GM19023 (cell line): ENCODE measurements at regions not wholly inside any gene's neighbourhood (a gene's known extent, or its start where the extent isn't known, plus 50 kb on each side); places are given as distances from the start of the nearest gene placed in this dataset.

Experiments
- ATAC-seq: cut with Tn5 transposase; IDR thresholded peaks from one replicate; pipeline ENCODE4 v1.9.1; 2021; ENCODE audit warnings: mild to moderate bottlenecking, moderate library complexity; ENCODE audit not compliant: unreplicated experiment

GRCh38 chr2:16117791-16118610 is 177.7 kb downstream of the MYCN start:
- no peak for ATAC-seq

- no peak for ATAC-seq
These were observed 176.8 kb downstream of the MYCN start for GRCh38 chr2:16117021-16117700.

DNA sequence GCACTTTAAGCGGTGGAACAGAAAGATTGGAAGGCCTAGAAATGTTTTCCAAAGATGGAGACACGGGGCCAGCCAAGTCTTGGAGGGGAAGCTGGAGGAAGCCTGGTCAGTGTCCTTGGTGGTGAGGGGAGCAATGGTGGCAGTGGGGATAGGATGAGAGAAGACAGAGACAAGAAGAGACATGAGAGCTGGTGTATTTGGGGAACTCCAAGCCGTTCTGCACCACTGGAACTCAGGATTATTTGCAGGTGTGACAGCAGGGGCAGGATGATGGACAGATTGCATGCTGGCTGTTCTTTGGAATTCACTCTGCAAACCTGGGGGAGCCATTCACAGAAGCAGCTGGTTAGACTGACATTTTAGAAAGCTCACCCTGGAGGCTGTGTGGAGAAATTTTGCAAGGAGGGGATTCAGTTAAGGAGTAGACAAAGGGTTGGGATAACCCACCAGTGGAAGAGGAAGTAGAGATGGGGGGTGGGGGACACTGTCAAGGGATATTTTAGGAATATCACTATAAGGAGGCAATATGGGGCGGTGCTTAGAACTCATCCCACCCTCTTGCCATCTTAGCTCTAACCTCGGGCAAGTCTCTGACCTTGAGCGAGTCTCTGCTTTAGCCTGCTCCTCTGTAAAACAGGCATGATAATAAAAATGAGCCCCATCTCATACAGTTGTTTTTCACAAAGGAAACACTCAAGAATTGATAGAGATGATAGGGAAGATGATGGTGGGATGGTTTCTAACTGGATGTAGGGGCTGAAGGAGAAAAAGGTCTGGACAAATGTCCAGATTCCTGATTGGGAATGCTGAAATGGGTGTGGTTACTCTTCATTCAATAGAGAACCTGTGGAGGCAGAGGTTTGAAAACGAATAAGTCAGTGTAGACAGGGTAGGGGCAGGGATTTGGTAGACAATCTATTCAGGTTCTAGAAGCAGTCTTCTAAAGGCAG is 175.8 kb downstream of the MYCN start:
- no peak for ATAC-seq

DNA sequence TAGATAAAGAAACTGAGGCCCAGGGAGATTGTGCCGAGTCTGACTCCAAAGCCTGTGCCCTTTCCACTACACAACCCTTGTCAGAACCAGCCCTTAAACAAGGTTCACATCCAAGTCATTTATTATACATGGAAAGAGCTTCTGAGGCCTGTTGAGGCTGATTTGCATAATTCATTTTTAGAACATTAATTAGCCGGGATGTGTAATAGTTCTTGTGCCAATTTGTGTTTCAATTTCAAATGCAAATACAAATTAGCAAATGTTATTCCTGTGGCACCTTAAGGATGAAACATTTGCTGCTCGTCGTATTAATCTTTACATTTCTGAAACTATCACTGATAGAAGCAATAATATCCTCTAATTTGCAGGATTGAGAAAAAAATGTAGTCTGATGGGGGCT is 174.9 kb downstream of the MYCN start:
- no peak for ATAC-seq

DNA sequence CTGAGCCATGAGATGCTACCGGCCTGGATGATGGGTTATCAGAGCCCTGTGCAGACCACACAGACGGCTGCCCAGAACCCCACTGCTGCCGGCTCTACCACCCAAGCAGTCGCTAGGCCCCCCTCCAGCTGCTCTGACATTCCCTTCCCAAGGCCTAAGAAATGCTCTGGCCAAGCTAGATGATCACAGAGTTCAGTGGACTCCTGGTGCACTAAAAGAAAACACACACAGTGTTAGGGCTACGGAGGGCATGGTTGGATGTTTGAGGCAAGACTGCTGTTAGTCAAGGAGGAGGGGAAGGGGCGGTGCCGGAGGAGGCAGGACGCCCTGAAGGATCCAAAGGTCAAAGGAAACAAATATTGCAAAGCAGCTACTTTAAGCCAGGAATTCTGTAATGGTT is 174.5 kb downstream of the MYCN start:
- ATAC-seq: no peak

DNA sequence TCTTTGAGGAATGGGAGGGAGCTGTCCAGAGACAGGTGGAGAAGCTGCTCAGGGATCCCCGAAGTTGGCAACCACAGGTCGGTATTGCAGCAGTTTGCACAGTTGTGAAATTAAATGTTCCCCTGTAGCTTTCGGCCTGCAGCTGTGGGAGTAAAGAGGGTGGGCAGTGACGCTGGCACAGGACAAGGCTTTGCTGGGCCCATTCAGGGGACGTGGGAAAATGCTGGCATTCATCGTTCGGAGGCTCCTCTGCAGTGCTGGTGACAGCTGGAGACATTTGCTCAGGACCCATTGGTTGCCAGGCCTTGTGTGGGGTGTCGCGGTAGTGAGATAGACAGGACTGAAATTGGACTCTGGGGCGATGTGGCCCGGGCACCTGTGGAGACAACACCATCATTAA is 173.7 kb downstream of the MYCN start:
- ATAC-seq: no peak

DNA sequence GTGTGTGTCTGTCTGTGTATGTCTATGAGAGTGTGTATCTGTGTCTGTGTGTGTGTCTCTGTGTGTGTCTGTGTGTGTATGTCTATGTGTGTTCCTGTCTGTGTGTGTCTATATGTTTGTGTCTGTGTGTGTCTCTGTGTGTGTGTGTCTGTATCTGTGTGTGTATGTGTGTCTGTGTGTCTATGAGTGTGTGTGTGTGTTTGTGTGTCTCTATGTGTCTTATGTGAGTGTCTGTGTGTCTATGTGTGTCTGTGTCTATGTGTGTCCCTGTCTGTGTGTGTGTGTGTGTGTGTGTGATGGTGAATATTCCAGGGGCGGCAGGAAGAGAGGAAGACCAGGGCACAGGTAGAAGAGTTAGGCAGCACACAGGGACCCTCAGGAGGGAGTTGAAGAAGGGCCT is 173.2 kb downstream of the MYCN start:
- ATAC-seq: no peak

DNA sequence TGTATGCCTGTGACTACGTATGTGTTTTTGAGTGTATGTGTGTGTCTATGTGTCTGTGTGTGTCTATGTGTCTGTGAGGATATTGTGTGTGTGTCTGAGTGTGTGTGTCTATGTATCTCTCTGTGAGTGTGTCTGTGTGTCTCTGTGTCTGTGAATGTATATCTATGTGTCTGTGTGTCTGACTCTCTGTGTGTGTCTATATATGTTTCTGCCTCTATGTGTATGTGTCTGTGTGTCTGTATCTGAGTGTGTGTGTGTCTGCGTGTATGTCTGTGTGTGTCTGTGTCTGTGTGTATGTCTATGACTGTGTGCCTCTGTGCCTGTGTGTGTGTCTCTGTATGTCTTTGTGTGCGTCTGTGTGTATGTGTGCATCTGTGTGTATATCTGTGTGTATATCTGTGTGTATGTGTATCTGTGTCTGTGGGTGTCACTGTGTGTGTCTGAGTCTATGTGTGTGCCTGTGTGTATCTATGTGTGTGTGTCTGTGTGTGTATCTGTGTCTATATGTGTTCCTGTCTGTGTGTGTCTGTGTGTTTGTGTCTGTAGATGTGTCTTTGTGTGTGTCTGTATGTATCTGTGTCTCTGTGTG is 172.7 kb downstream of the MYCN start:
- no peak for ATAC-seq

- ATAC-seq: no peak
These were observed 172.1 kb downstream of the MYCN start for GRCh38 chr2:16112251-16112971.

- ATAC-seq: no peak
These were observed 171.5 kb downstream of the MYCN start for GRCh38 chr2:16111838-16112210.

- ATAC-seq: no peak
These were observed 169.5 kb downstream of the MYCN start for GRCh38 chr2:16109821-16110310.

GRCh38 chr2:16109368-16109820 is 169.0 kb downstream of the MYCN start:
- ATAC-seq: no peak

DNA sequence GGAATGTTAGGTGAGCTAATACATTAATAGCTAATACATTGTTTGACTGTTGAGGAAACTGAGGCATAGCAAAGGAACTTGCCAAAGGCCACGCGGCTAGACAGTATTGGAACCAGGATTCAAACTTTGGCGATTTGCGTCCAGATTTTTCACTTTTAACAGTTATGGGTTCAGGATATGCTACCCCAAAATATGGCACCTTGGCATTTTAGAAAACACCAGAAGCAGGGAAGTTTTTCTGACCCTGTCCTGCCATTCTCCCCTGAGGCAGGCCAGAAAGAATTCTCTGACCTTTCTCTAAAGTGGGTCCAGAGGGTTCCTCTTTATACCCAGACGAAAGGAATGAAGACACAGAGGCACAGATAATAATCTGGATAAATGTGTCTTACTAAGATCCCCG is 166.9 kb downstream of the MYCN start:
- ATAC-seq: no peak

GRCh38 chr2:16106619-16107018 is 166.3 kb downstream of the MYCN start:
- ATAC-seq: no peak

DNA sequence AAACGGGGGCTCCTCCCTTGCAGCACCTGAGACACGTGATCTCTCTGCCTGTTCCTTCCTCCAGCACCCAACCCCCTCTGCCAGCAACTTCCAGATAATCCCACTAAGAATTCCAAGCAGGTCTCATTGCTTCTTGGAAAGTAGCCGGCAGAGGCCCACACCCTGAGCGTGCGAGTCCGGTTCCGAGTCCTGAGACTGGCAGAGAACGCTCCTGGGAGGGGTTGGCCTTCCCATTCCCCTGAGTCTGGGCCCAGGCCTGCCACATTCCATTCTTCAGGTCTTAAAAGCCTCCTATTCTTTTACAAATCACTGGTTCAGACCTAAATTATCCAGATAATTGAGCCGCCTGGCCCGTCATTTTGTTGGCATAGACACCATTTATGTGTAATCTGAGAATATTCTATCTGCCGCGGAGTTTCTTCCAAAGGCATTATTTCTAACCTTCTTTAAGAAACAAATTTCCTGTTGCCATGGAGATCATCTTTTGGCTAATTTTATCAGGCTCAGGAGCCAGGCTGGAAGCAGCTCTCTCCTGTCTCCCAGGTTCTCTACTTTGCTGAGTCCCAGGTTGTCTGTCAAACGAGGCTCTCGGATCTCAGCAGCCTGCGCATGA is 165.4 kb downstream of the MYCN start:
- no peak for ATAC-seq

DNA sequence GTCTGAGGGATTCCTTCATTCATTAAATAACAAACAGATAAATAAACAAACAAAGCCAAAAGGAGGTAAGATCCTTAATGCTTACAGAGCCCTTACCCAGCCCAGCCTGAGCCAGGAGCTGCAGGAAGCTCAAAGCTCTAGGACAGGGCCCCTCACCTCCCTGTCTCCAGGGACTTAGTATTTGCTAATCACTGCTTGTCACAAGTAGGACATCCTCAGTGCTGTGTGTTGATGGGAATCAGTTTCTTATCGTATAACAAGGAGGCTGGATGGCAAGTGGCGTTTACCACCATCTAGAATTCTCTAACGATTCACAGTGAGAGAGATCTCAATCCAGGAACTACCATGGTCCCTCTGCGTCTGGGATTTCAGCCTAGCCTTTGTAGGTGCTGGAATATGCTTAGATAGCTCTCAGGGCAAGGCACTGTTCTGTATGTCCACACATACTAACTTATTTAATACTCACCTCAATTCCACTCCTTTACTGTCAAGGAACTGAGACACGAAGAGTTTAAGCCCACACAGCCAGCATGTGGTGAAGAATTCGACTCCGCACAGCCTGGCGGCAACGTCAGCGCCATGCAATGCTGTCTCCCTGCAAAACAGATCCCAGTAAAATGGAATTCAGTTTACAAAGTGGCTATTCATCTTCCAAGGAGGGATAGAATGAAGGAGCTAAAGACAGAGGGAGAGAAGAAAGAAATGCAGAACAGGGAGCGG is 164.8 kb downstream of the MYCN start:
- ATAC-seq: no peak

- ATAC-seq: no peak
These were observed 164.1 kb downstream of the MYCN start for GRCh38 chr2:16104315-16104948.

DNA sequence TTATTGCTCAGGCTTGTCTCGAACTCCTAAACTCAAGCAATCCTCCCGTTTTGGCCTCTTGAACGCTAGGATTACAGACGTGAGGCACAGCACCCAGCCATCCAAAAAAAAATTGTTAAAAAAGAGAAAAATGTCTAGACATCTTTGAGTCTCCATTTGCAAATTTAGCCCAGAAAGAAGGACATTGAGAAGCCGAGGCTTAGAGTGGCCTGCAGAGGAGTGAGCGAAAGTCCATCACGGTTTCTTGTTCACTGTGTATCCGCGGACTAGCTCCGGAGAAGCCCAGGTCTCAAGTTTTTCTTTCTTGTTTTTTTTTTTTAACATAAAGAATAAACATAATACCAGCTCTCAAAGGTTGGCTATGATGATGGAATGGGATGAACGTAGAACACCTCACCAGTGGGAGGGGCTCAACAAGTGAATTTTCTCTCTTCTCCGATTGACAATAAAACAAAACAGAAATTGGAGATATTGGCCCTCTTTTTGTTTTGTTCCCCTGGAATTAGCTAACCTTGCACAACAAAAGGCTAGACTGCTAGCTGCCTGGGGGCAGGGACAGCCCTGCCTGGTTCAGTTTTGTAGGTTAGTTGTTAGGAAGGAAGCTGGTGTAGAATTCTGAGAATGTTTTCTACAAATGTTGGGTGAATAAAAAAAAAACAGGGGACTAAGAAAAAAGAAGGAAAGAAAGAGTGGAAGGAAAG is 163.4 kb downstream of the MYCN start:
- ATAC-seq: no peak
